HG03439 (cell line): ENCODE measurements at regions not wholly inside any gene's neighbourhood (a gene's known extent, or its start where the extent isn't known, plus 50 kb on each side); places are given as distances from the start of the nearest gene placed in this dataset.
"Not testable (repeated sequence)": the region's sequence is repeated elsewhere in the genome, so short reads cannot be mapped to it uniquely, and the experiment has no call there.

Source experiments
- ATAC-seq: cut with Tn5 transposase; IDR thresholded peaks from one replicate; pipeline ENCODE4 v1.9.1; 2021; ENCODE audit warnings: mild to moderate bottlenecking, moderate library complexity; ENCODE audit not compliant: unreplicated experiment

- ATAC-seq: no peak
Measured at GRCh38 chr5:6321078-6321477, 57.3 kb downstream of the MED10 start.

- no peak for ATAC-seq
Measured at GRCh38 chr5:6319116-6319515, 59.2 kb downstream of the MED10 start.

GRCh38 chr5:6317116-6317798, 61.1 kb downstream of the MED10 start:
- no peak for ATAC-seq

GRCh38 chr5:6315580-6315979, 62.8 kb downstream of the MED10 start:
- ATAC-seq: no peak

- no peak for ATAC-seq
Measured at GRCh38 chr5:6311568-6312501, 66.5 kb downstream of the MED10 start.

- no peak for ATAC-seq
Measured at GRCh38 chr5:6309949-6310348, 68.4 kb downstream of the MED10 start.

- no peak for ATAC-seq
Measured at GRCh38 chr5:6308683-6309082, 69.7 kb downstream of the MED10 start.

GRCh38 chr5:6307304-6307703, 71.0 kb downstream of the MED10 start:
- ATAC-seq: no peak

GRCh38 chr5:6305853-6306252, 72.5 kb downstream of the MED10 start:
- ATAC-seq: no peak

GRCh38 chr5:6302684-6303083, 75.7 kb downstream of the MED10 start:
- ATAC-seq: no peak

- no peak for ATAC-seq
Measured at GRCh38 chr5:6302075-6302474, 76.3 kb downstream of the MED10 start.

GRCh38 chr5:6296524-6296923, 81.8 kb downstream of the MED10 start:
- no peak for ATAC-seq

GRCh38 chr5:6291961-6292360, 86.4 kb downstream of the MED10 start:
- ATAC-seq: no peak

- ATAC-seq: no peak
Measured at GRCh38 chr5:6289239-6289638, 89.1 kb downstream of the MED10 start.

- ATAC-seq: no peak
Measured at GRCh38 chr5:6287176-6287575, 91.2 kb downstream of the MED10 start.

- no peak for ATAC-seq
Measured at GRCh38 chr5:6286404-6286803, 91.9 kb downstream of the MED10 start.

- ATAC-seq: not testable (repeated sequence)
Measured at GRCh38 chr5:6284491-6284890, 93.9 kb downstream of the MED10 start.

- no peak for ATAC-seq
Measured at GRCh38 chr5:6282352-6282751, 96.0 kb downstream of the MED10 start.

- ATAC-seq: no peak
Measured at GRCh38 chr5:6281818-6282217, 96.5 kb downstream of the MED10 start.

- no peak for ATAC-seq
Measured at GRCh38 chr5:6280425-6281100, 97.8 kb downstream of the MED10 start.

- ATAC-seq: no peak
Measured at GRCh38 chr5:6279607-6280006, 98.7 kb downstream of the MED10 start.
